GM19328 (cell line): ENCODE measurements at regions not wholly inside any gene's neighbourhood (a gene's known extent, or its start where the extent isn't known, plus 50 kb on each side); places are given as distances from the start of the nearest gene placed in this dataset.

Source experiments
- ATAC-seq: cut with Tn5 transposase; IDR thresholded peaks from one replicate; pipeline ENCODE4 v1.9.1; 2021; ENCODE audit warnings: mild to moderate bottlenecking, moderate library complexity; ENCODE audit not compliant: unreplicated experiment

- ATAC-seq, result no peak
Measured at GRCh38 chr11:15793043-15793996, 563.0 kb downstream of the SOX6 start.

- ATAC-seq, result no peak
Measured at GRCh38 chr11:15794361-15795150, 561.8 kb downstream of the SOX6 start.

- no peak for ATAC-seq
Measured at GRCh38 chr11:15795378-15795777, 561.0 kb downstream of the SOX6 start.

- no peak for ATAC-seq
Measured at GRCh38 chr11:15800111-15800800, 556.1 kb downstream of the SOX6 start.

GRCh38 chr11:15801126-15801525 is 555.2 kb downstream of the SOX6 start:
- no peak for ATAC-seq

- ATAC-seq, result no peak
Measured at GRCh38 chr11:15801616-15802015, 554.7 kb downstream of the SOX6 start.

- no peak for ATAC-seq
Measured at GRCh38 chr11:15805726-15806125, 550.6 kb downstream of the SOX6 start.

- no peak for ATAC-seq
Measured at GRCh38 chr11:15806217-15806616, 550.1 kb downstream of the SOX6 start.

GRCh38 chr11:15807827-15808226 is 548.5 kb downstream of the SOX6 start:
- no peak for ATAC-seq

- ATAC-seq, result no peak
Measured at GRCh38 chr11:15810082-15810481, 546.3 kb downstream of the SOX6 start.

GRCh38 chr11:15810525-15810924 is 545.8 kb downstream of the SOX6 start:
- ATAC-seq, result no peak

GRCh38 chr11:15815246-15816195 is 540.8 kb downstream of the SOX6 start:
- no peak for ATAC-seq

GRCh38 chr11:15816260-15816871 is 540.0 kb downstream of the SOX6 start:
- ATAC-seq, result no peak

GRCh38 chr11:15817001-15817400 is 539.3 kb downstream of the SOX6 start:
- no peak for ATAC-seq

GRCh38 chr11:15818132-15818842 is 538.1 kb downstream of the SOX6 start:
- no peak for ATAC-seq

- ATAC-seq, result peak; percentile 81
Measured at GRCh38 chr11:15819679-15820286, 536.6 kb downstream of the SOX6 start.

- ATAC-seq, result no peak
Measured at GRCh38 chr11:15821451-15821850, 534.9 kb downstream of the SOX6 start.

GRCh38 chr11:15824060-15824459 is 532.3 kb downstream of the SOX6 start:
- ATAC-seq, result no peak
